AG04450 (cell line): ENCODE measurements at regions not wholly inside any gene's neighbourhood (a gene's known extent, or its start where the extent isn't known, plus 50 kb on each side); places are given as distances from the start of the nearest gene placed in this dataset.

Experiments used
- CTCF ChIA-PET: fragments of 300-600, 350-600 bp; formaldehyde crosslinking; extraction: SDS; loops from one replicate; lab custom pipeline; 2022; ENCODE audit warnings: antibody characterized with exemption, inconsistent platforms; lab: Charles Lee
- POLR2A ChIA-PET: fragments of 350-600 bp; formaldehyde crosslinking; extraction: SDS; loops from one replicate; lab custom pipeline; 2021; ENCODE audit warnings: antibody characterized with exemption, inconsistent platforms; lab: Yijun Ruan, JAX
- DNase-seq: peaks from one replicate; pipeline ENCODE4 v3.0.0-alpha.2; 2011; ENCODE audit warnings: low read depth, low spot score
- H3K27ac ChIP-seq: one replicate; pipeline ENCODE4 v1.5.1; 2012; ENCODE audit warnings: low read depth, low read length, control low read depth
- H3K27me3 ChIP-seq: one replicate; pipeline ENCODE4 v1.6.0; 2012; ENCODE audit warnings: low read length; ENCODE audit not compliant: control insufficient read depth, insufficient read depth
- H3K4me3 ChIP-seq: 2 replicates; pipeline ENCODE4 v1.5.1; 2011; ENCODE audit warnings: mild to moderate bottlenecking, low read depth, low read length, control low read depth
- H3K9me3 ChIP-seq: 2 replicates; pipeline ENCODE4 v1.5.1; 2012; ENCODE audit warnings: low read length; ENCODE audit not compliant: control insufficient read depth, insufficient read depth
- CTCF ChIP-seq: IDR thresholded peaks from 2 replicates; pipeline ENCODE4 v1.5.1; 2011; ENCODE audit warnings: low read depth, low read length, control low read depth, inconsistent platforms

- Histone ChIP-seq H3K27me3 (no peaks in the 10 kb centered on the region), H3K4me3 (no peak overlapping the region), H3K9me3 (no peaks in the 10 kb centered on the region), H3K27ac (no peak overlapping the region)
- TF ChIP-seq CTCF, result no peak
- DNase-seq, result no peak
- POLR2A ChIA-PET, result no interaction called here
- CTCF ChIA-PET, result no interaction called here
Measured at GRCh38 chr13:105363261-105364190, 1171.9 kb downstream of the EFNB2 start.

GRCh38 chr13:105353654-105354053 is 1181.8 kb downstream of the EFNB2 start:
- CTCF ChIA-PET, result no interaction called here
- DNase-seq, result no peak
- Histone ChIP-seq H3K27me3 (no peaks in the 10 kb centered on the region), H3K9me3 (no peaks in the 10 kb centered on the region), H3K27ac (no peak overlapping the region), H3K4me3 (no peak overlapping the region)
- POLR2A ChIA-PET, result no interaction called here
- no peak for TF ChIP-seq CTCF

GRCh38 chr13:105349082-105349723 is 1186.3 kb downstream of the EFNB2 start:
- Histone ChIP-seq H3K9me3 (no peaks in the 10 kb centered on the region), H3K4me3 (no peak overlapping the region), H3K27ac (no peak overlapping the region), H3K27me3 (no peaks in the 10 kb centered on the region)
- TF ChIP-seq CTCF, result no peak
- DNase-seq, result no peak
- CTCF ChIA-PET, result no interaction called here
- POLR2A ChIA-PET, result no interaction called here

- Histone ChIP-seq H3K27me3 (no peaks in the 10 kb centered on the region), H3K4me3 (no peak overlapping the region), H3K27ac (peak overlapping the region; percentile 78), H3K9me3 (no peaks in the 10 kb centered on the region)
- no peak for TF ChIP-seq CTCF
- DNase-seq, result peak; percentile 52
- ChIA-PET POLR2A (interaction anchor here (1.1 kb wide), 1 partner anchor 12 kb away, joined by 4 read pairs; no protein-coding TSS in a partner anchor), CTCF (no interaction called here)
Measured at GRCh38 chr13:105346141-105346775, 1189.2 kb downstream of the EFNB2 start.
